ENCODE measurements at regions not wholly inside any gene's neighbourhood (a gene's known extent, or its start where the extent isn't known, plus 50 kb on each side); places are given as distances from the start of the nearest gene placed in this dataset.

GRCh38 chr20:52731093-52731492 lies 241.1 kb upstream of the TSHZ2 start:
- H3K27me3 ChIP-seq (replicated peaks; ENCODE audit: insufficient read depth, low read depth, low read length, poor library complexity) = no peaks in the 10 kb centered on the region
- H3K36me3 ChIP-seq (ENCODE audit: insufficient read depth, low read length, poor library complexity, severe bottlenecking) = no peaks in the 10 kb centered on the region
- no peak overlapping the region for H3K27ac ChIP-seq (ENCODE audit: low read depth, low read length, poor library complexity, severe bottlenecking)
- H3K9me3 ChIP-seq (ENCODE audit: low read depth, low read length, poor library complexity, severe bottlenecking) = peaks cover 6% of the 10 kb centered on the region
- ChIA-PET POLR2A (ENCODE audit: low non-redundant PET) (no interaction called here), CTCF (no interaction called here)
- no peaks in the 10 kb centered on the region for H3K4me1 ChIP-seq (ENCODE audit: insufficient read depth, low read length, poor library complexity, severe bottlenecking)
- no peak for DNase-seq (ENCODE audit: low spot score)
- no peak overlapping the region for H3K4me3 ChIP-seq (ENCODE audit: low read depth, low read length, poor library complexity, severe bottlenecking)
- TF ChIP-seq, protein P1, sequence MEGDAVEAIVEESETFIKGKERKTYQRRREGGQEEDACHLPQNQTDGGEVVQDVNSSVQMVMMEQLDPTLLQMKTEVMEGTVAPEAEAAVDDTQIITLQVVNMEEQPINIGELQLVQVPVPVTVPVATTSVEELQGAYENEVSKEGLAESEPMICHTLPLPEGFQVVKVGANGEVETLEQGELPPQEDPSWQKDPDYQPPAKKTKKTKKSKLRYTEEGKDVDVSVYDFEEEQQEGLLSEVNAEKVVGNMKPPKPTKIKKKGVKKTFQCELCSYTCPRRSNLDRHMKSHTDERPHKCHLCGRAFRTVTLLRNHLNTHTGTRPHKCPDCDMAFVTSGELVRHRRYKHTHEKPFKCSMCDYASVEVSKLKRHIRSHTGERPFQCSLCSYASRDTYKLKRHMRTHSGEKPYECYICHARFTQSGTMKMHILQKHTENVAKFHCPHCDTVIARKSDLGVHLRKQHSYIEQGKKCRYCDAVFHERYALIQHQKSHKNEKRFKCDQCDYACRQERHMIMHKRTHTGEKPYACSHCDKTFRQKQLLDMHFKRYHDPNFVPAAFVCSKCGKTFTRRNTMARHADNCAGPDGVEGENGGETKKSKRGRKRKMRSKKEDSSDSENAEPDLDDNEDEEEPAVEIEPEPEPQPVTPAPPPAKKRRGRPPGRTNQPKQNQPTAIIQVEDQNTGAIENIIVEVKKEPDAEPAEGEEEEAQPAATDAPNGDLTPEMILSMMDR (conservative IDR thresholded peaks at IDR 0.05; ENCODE audit: low read depth, low read length) = no peak
- TF ChIP-seq EZH2 (IDR thresholded peaks at IDR 0.05; ENCODE audit: borderline replicate concordance, low read depth, low read length, poor library complexity, severe bottlenecking) = no peak
- BruUV-seq (replicated peaks) = no TSS peak
- intact Hi-C loops (cut with micrococcal nuclease; ENCODE audit: unreplicated experiment) = no loop called here

DNA sequence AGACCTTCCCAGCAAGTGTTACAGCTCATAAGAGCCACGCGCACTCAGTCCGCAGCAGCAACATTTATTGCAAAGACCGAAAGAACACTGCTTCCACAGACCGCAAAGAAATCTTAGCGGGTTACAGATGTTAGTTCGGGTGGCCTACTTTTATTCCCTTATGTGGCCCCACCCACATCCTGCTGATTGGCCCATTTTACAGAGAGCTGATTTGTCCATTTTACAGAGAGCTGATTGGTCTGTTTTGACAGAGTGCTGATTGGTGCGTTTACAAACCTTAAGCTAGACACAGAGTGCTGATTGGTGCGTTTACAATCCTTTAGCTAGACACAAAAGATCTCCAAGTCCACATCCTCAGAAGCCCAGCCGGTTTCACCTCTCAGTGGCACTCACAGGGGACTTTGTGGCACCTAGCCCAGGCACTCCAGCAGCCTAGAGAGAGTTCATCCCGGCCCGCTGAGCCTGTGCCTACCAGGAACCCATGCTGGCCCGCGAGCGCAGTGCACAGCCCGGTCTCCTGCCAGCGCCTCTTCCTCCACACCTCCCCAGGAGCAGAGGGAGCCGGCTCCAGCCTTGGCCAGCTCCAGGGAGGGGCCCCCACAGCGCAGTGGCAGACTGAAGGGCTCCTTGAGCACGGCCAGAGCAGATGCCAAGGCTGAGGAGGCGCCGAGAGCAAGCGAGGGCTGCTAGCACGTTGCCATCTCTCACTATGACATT lies 244.3 kb upstream of the TSHZ2 start:
- TF ChIP-seq EZH2 (IDR thresholded peaks at IDR 0.05; ENCODE audit: borderline replicate concordance, low read depth, low read length, poor library complexity, severe bottlenecking) = no peak
- TF ChIP-seq, protein P1 (conservative IDR thresholded peaks at IDR 0.05; ENCODE audit: low read depth, low read length) = no peak
- H3K27ac ChIP-seq (ENCODE audit: low read depth, low read length, poor library complexity, severe bottlenecking) = no peak overlapping the region
- no peaks in the 10 kb centered on the region for H3K27me3 ChIP-seq (replicated peaks; ENCODE audit: insufficient read depth, low read depth, low read length, poor library complexity)
- H3K4me1 ChIP-seq (ENCODE audit: insufficient read depth, low read length, poor library complexity, severe bottlenecking) = peaks cover 4% of the 10 kb centered on the region
- no TSS peak for BruUV-seq (replicated peaks)
- intact Hi-C loops (cut with micrococcal nuclease; ENCODE audit: unreplicated experiment) = no loop called here
- DNase-seq (ENCODE audit: low spot score) = no peak
- H3K36me3 ChIP-seq (ENCODE audit: insufficient read depth, low read length, poor library complexity, severe bottlenecking) = no peaks in the 10 kb centered on the region
- POLR2A ChIA-PET (ENCODE audit: low non-redundant PET) = no interaction called here
- CTCF ChIA-PET = interaction anchor here (0.5 kb wide), 1 partner anchor 10 kb away, joined by 3 read pairs; no protein-coding TSS in a partner anchor
- peaks cover 6% of the 10 kb centered on the region for H3K9me3 ChIP-seq (ENCODE audit: low read depth, low read length, poor library complexity, severe bottlenecking)
- H3K4me3 ChIP-seq (ENCODE audit: low read depth, low read length, poor library complexity, severe bottlenecking) = no peak overlapping the region

GRCh38 chr20:52724541-52724940 lies 247.6 kb upstream of the TSHZ2 start:
- Histone ChIP-seq H3K27me3 (replicated peaks; ENCODE audit: insufficient read depth, low read depth, low read length, poor library complexity) (no peaks in the 10 kb centered on the region), H3K36me3 (ENCODE audit: insufficient read depth, low read length, poor library complexity, severe bottlenecking) (no peaks in the 10 kb centered on the region), H3K9me3 (ENCODE audit: low read depth, low read length, poor library complexity, severe bottlenecking) (peaks cover 1% of the 10 kb centered on the region), H3K4me1 (ENCODE audit: insufficient read depth, low read length, poor library complexity, severe bottlenecking) (peaks cover 6% of the 10 kb centered on the region), H3K4me3 (ENCODE audit: low read depth, low read length, poor library complexity, severe bottlenecking) (no peak overlapping the region), H3K27ac (ENCODE audit: low read depth, low read length, poor library complexity, severe bottlenecking) (no peak overlapping the region)
- TF ChIP-seq EZH2 (IDR thresholded peaks at IDR 0.05; ENCODE audit: borderline replicate concordance, low read depth, low read length, poor library complexity, severe bottlenecking) = no peak
- TF ChIP-seq, protein P1 (conservative IDR thresholded peaks at IDR 0.05; ENCODE audit: low read depth, low read length) = no peak
- ChIA-PET CTCF (no interaction called here), POLR2A (ENCODE audit: low non-redundant PET) (no interaction called here)
- intact Hi-C loops (cut with micrococcal nuclease; ENCODE audit: unreplicated experiment) = no loop called here
- DNase-seq (ENCODE audit: low spot score) = no peak
- no TSS peak for BruUV-seq (replicated peaks)
